ENCODE measurements at regions not wholly inside any gene's neighbourhood (a gene's known extent, or its start where the extent isn't known, plus 50 kb on each side); places are given as distances from the start of the nearest gene placed in this dataset.

DNA sequence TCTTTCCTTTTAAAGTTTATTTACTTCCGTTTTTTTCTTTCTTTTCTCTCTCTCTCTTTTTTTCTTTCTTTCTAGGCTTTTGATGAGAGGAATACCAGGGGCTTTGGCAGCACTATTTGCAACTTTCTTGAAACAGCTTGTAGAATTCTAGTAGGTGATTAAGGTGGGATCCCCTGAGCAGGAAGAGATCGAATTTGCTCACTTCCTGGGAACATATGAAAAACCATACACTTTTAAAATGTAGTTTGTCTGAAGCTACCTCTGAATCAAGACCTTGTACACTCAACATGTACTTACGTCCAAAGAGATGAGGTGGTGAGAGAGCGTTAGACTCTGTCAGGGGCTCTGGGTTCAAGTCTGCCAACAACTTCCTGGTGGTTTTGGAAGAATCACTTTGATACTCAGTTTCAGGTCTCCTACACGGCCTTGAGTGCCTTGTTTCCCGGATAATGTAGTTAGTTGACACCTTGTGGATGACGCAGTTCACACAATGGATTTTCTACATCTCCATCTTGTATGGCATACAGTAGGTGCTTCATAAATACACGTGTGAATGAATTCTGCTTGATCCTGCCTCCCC lies 229.1 kb downstream of the MYCN start:
- TF ChIP-seq OSR1 (CRISPR knock-in tag; IDR thresholded peaks at IDR 0.05) (no peak), ZNF70 (CRISPR knock-in tag; IDR thresholded peaks at IDR 0.05) (no peak)
- no peak for ATAC-seq

GRCh38 chr2:16168506-16169264 lies 228.3 kb downstream of the MYCN start:
- TF ChIP-seq POU6F1 (CRISPR knock-in tag; IDR thresholded peaks at IDR 0.05; ENCODE audit: borderline replicate concordance, low read depth) = no peak
- TF ChIP-seq ISL1 (CRISPR knock-in tag; IDR thresholded peaks at IDR 0.05) = no peak
- TF ChIP-seq OSR1 (CRISPR knock-in tag; IDR thresholded peaks at IDR 0.05) = no peak
- no peak for TF ChIP-seq ZFP30 (CRISPR knock-in tag; IDR thresholded peaks at IDR 0.05)
- TF ChIP-seq RARB (CRISPR knock-in tag; IDR thresholded peaks at IDR 0.05) = no peak
- TF ChIP-seq BACH2 (CRISPR knock-in tag; IDR thresholded peaks at IDR 0.05; ENCODE audit: borderline replicate concordance) = no peak
- no peak for TF ChIP-seq CSDC2 (CRISPR knock-in tag; IDR thresholded peaks at IDR 0.05)
- TF ChIP-seq PATZ1 (CRISPR knock-in tag; IDR thresholded peaks at IDR 0.05; ENCODE audit: borderline replicate concordance) = no peak
- no peak for TF ChIP-seq ZC3H10 (CRISPR knock-in tag; IDR thresholded peaks at IDR 0.05)
- no peak for ATAC-seq

- no peak for ATAC-seq
- TF ChIP-seq ARNTL (CRISPR knock-in tag; IDR thresholded peaks at IDR 0.05; ENCODE audit: borderline replicate concordance, low read depth) (no peak), GLIS3 (CRISPR knock-in tag; IDR thresholded peaks at IDR 0.05) (no peak), PATZ1 (CRISPR knock-in tag; IDR thresholded peaks at IDR 0.05; ENCODE audit: borderline replicate concordance) (no peak), CSDC2 (CRISPR knock-in tag; IDR thresholded peaks at IDR 0.05) (no peak), RARB (CRISPR knock-in tag; IDR thresholded peaks at IDR 0.05) (no peak), CSRNP3 (CRISPR knock-in tag; IDR thresholded peaks at IDR 0.05) (no peak), OSR1 (CRISPR knock-in tag; IDR thresholded peaks at IDR 0.05) (no peak), POU6F1 (CRISPR knock-in tag; IDR thresholded peaks at IDR 0.05; ENCODE audit: borderline replicate concordance, low read depth) (no peak), ISL1 (CRISPR knock-in tag; IDR thresholded peaks at IDR 0.05) (no peak), ZFP30 (CRISPR knock-in tag; IDR thresholded peaks at IDR 0.05) (no peak), SNAI2 (CRISPR knock-in tag; IDR thresholded peaks at IDR 0.05) (no peak), ZC3H10 (CRISPR knock-in tag; IDR thresholded peaks at IDR 0.05) (no peak), TCF4 (CRISPR knock-in tag; IDR thresholded peaks at IDR 0.05; ENCODE audit: borderline replicate concordance) (no peak), ZNF70 (CRISPR knock-in tag; IDR thresholded peaks at IDR 0.05) (no peak), PPARA (CRISPR knock-in tag; IDR thresholded peaks at IDR 0.05; ENCODE audit: borderline replicate concordance) (no peak)
- TF ChIP-seq, protein P1, sequence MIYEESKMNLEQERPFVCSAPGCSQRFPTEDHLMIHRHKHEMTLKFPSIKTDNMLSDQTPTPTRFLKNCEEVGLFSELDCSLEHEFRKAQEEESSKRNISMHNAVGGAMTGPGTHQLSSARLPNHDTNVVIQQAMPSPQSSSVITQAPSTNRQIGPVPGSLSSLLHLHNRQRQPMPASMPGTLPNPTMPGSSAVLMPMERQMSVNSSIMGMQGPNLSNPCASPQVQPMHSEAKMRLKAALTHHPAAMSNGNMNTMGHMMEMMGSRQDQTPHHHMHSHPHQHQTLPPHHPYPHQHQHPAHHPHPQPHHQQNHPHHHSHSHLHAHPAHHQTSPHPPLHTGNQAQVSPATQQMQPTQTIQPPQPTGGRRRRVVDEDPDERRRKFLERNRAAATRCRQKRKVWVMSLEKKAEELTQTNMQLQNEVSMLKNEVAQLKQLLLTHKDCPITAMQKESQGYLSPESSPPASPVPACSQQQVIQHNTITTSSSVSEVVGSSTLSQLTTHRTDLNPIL (CRISPR knock-in tag; IDR thresholded peaks at IDR 0.05; ENCODE audit: low read depth) = no peak
These were observed 227.6 kb downstream of the MYCN start for GRCh38 chr2:16167870-16168426.
